SK-N-MC (cell line): ENCODE measurements at regions not wholly inside any gene's neighbourhood (a gene's known extent, or its start where the extent isn't known, plus 50 kb on each side); places are given as distances from the start of the nearest gene placed in this dataset.
A peak's percentile ranks its signal among the peaks of the same experiment; 100 is the strongest.

Experiments
- DNase-seq: peaks from one replicate; pipeline ENCODE4 v3.0.0-alpha.2; 2011; ENCODE audit warnings: low read depth, low spot score
- H3K27ac ChIP-seq: fragments of 200-600 bp; sonication (generic); 2 replicates; pipeline ENCODE4 v1.5.1; 2016; ENCODE audit warnings: mixed run types
- H3K36me3 ChIP-seq: fragments of 200-600 bp; sonication (generic); 2 replicates; pipeline ENCODE4 v1.6.1; 2017; ENCODE audit warnings: antibody characterized with exemption, low read length, mixed read lengths; ENCODE audit not compliant: insufficient read depth
- H3K4me3 ChIP-seq: fragments of 200-600 bp; sonication (generic); 2 replicates; pipeline ENCODE4 v1.5.1; 2016
- H3K9ac ChIP-seq: fragments of 200-600 bp; sonication (generic); 2 replicates; pipeline ENCODE4 v1.8.0; 2017; ENCODE audit warnings: mixed run types, mixed read lengths; ENCODE audit not compliant: insufficient read length
- H3K9me3 ChIP-seq: fragments of 200-600 bp; sonication (generic); 2 replicates; pipeline ENCODE4 v1.6.1; 2017; ENCODE audit warnings: low read depth, mild to moderate bottlenecking, antibody characterized with exemption, low read length, moderate library complexity, mixed read lengths
- EZH2 ChIP-seq: fragments of 200-600 bp; sonication (generic); IDR thresholded peaks from one replicate; pipeline ENCODE4 v1.6.1; 2017; ENCODE audit warnings: antibody characterized with exemption
- FOXP2 ChIP-seq: optimal IDR thresholded peaks from 2 replicates; pipeline ENCODE3; 2011; ENCODE audit warnings: mild to moderate bottlenecking, moderate library complexity; ENCODE audit not compliant: insufficient read depth; ENCODE audit errors: extremely low read length, control extremely low read depth
- POLR2AphosphoS5 ChIP-seq: IDR thresholded peaks from 2 replicates; pipeline ENCODE4 v1.6.1; 2012; ENCODE audit warnings: mild to moderate bottlenecking, low read depth, low read length, borderline replicate concordance

GRCh38 chr2:174697255-174697654 lies 67.0 kb downstream of the CHRNA1 start:
- TF ChIP-seq FOXP2 = peak; percentile 32
- no peak for TF ChIP-seq POLR2AphosphoS5
- no peak for TF ChIP-seq EZH2
- no peaks in the 10 kb centered on the region for H3K9me3 ChIP-seq
- H3K4me3 ChIP-seq = no peak overlapping the region
- H3K9ac ChIP-seq = no peak overlapping the region
- H3K27ac ChIP-seq = no peak overlapping the region
- H3K36me3 ChIP-seq = no peaks in the 10 kb centered on the region
- no peak for DNase-seq

GRCh38 chr2:174694920-174695319 lies 69.4 kb downstream of the CHRNA1 start:
- Histone ChIP-seq H3K4me3 (no peak overlapping the region), H3K9me3 (no peaks in the 10 kb centered on the region), H3K27ac (no peak overlapping the region), H3K9ac (no peak overlapping the region), H3K36me3 (no peaks in the 10 kb centered on the region)
- no peak for DNase-seq
- TF ChIP-seq FOXP2 = no peak
- TF ChIP-seq EZH2 = no peak
- no peak for TF ChIP-seq POLR2AphosphoS5

GRCh38 chr2:174694196-174694878 lies 69.9 kb downstream of the CHRNA1 start:
- no peaks in the 10 kb centered on the region for H3K36me3 ChIP-seq
- no peak overlapping the region for H3K27ac ChIP-seq
- TF ChIP-seq POLR2AphosphoS5 (no peak), FOXP2 (no peak), EZH2 (no peak)
- no peak overlapping the region for H3K9ac ChIP-seq
- H3K4me3 ChIP-seq = no peak overlapping the region
- no peaks in the 10 kb centered on the region for H3K9me3 ChIP-seq
- no peak for DNase-seq

- no peak for DNase-seq
- H3K4me3 ChIP-seq = no peak overlapping the region
Measured at GRCh38 chr2:174693344-174693743, 70.9 kb downstream of the CHRNA1 start.

GRCh38 chr2:174692256-174692919 lies 71.9 kb downstream of the CHRNA1 start:
- no peak overlapping the region for H3K4me3 ChIP-seq
- no peaks in the 10 kb centered on the region for H3K9me3 ChIP-seq
- no peak for TF ChIP-seq POLR2AphosphoS5
- H3K36me3 ChIP-seq = no peaks in the 10 kb centered on the region
- no peak overlapping the region for H3K27ac ChIP-seq
- DNase-seq = no peak
- no peak overlapping the region for H3K9ac ChIP-seq

More at GRCh38 chr2:174693344-174693743, 70.9 kb downstream of the CHRNA1 start:
- TF ChIP-seq EZH2 (no peak), POLR2AphosphoS5 (no peak), FOXP2 (no peak)
- Histone ChIP-seq H3K36me3 (no peaks in the 10 kb centered on the region), H3K9me3 (no peaks in the 10 kb centered on the region), H3K27ac (no peak overlapping the region), H3K9ac (no peak overlapping the region)

GRCh38 chr2:174691201-174691779 lies 73.0 kb downstream of the CHRNA1 start:
- H3K4me3 ChIP-seq = no peak overlapping the region
- H3K27ac ChIP-seq = no peak overlapping the region
- no peak overlapping the region for H3K9ac ChIP-seq
- no peaks in the 10 kb centered on the region for H3K36me3 ChIP-seq
- no peaks in the 10 kb centered on the region for H3K9me3 ChIP-seq
- no peak for TF ChIP-seq POLR2AphosphoS5
- TF ChIP-seq FOXP2 = no peak
- no peak for TF ChIP-seq EZH2
- DNase-seq = no peak

- Histone ChIP-seq H3K27ac (no peak overlapping the region), H3K9ac (no peak overlapping the region), H3K4me3 (no peak overlapping the region), H3K9me3 (no peaks in the 10 kb centered on the region), H3K36me3 (no peaks in the 10 kb centered on the region)
- TF ChIP-seq FOXP2 (no peak), POLR2AphosphoS5 (no peak), EZH2 (no peak)
- DNase-seq = no peak
Measured at GRCh38 chr2:174690026-174690425, 74.2 kb downstream of the CHRNA1 start.

GRCh38 chr2:174688079-174688478 lies 76.2 kb downstream of the CHRNA1 start:
- H3K4me3 ChIP-seq = no peak overlapping the region
- H3K36me3 ChIP-seq = no peaks in the 10 kb centered on the region
- H3K9ac ChIP-seq = no peak overlapping the region
- TF ChIP-seq EZH2 (no peak), FOXP2 (no peak), POLR2AphosphoS5 (no peak)
- no peak for DNase-seq
- no peaks in the 10 kb centered on the region for H3K9me3 ChIP-seq
- no peak overlapping the region for H3K27ac ChIP-seq

- H3K36me3 ChIP-seq = no peaks in the 10 kb centered on the region
- no peak overlapping the region for H3K9ac ChIP-seq
- H3K9me3 ChIP-seq = no peaks in the 10 kb centered on the region
- TF ChIP-seq EZH2 (no peak), POLR2AphosphoS5 (no peak), FOXP2 (no peak)
- no peak overlapping the region for H3K27ac ChIP-seq
- no peak overlapping the region for H3K4me3 ChIP-seq
- DNase-seq = no peak
Measured at GRCh38 chr2:174686430-174686829, 77.8 kb downstream of the CHRNA1 start.
